SU-DHL-6 (cell line): ENCODE measurements at regions not wholly inside any gene's neighbourhood (a gene's known extent, or its start where the extent isn't known, plus 50 kb on each side); places are given as distances from the start of the nearest gene placed in this dataset.

Experiments used
- CTCF ChIP-seq: fragments of 200-600 bp; sonication (generic); IDR thresholded peaks from one replicate; pipeline ENCODE4 v1.5.1; 2017; ENCODE audit warnings: antibody characterized with exemption, mild to moderate bottlenecking, low read length, moderate library complexity; ENCODE audit not compliant: insufficient read depth, poor library complexity, severe bottlenecking
- EZH2phosphoT487 ChIP-seq: fragments of 200-600 bp; sonication (generic), shearing (Covaris generic); conservative IDR thresholded peaks from 2 replicates; pipeline ENCODE4 v1.6.1; 2018; ENCODE audit warnings: mild to moderate bottlenecking, antibody characterized with exemption, low read length, moderate library complexity, mixed read lengths

- TF ChIP-seq CTCF (no peak), EZH2phosphoT487 (no peak)
Measured at GRCh38 chr3:73773233-73773632, 148.5 kb upstream of the PDZRN3 start.
